ENCODE measurements at regions not wholly inside any gene's neighbourhood (a gene's known extent, or its start where the extent isn't known, plus 50 kb on each side); places are given as distances from the start of the nearest gene placed in this dataset.

DNA sequence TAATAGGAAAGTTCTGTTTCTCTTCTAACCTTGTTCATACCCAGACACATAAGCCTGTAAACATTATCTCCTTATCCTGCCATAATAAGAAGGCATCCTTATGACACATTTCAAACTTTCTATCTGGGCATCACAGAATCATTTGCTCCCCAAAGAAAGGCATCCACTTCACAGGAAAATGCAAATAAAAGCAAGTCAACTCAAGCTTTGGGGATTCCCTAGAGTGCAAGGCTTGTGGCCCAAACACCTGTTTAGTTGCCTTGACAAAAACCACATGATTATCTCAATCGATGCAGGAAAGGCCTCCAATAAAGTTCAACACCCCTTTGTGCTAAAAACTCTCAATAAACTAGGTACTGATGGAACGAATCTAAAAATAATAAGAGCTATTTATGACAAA, 195.7 kb upstream of the GALNT5 start:
- no peaks in the 10 kb centered on the region for H3K79me2 ChIP-seq (ENCODE audit: insufficient read depth, low read length)
- no peaks in the 10 kb centered on the region for H3K9me3 ChIP-seq (ENCODE audit: insufficient read depth, low read length)

DNA sequence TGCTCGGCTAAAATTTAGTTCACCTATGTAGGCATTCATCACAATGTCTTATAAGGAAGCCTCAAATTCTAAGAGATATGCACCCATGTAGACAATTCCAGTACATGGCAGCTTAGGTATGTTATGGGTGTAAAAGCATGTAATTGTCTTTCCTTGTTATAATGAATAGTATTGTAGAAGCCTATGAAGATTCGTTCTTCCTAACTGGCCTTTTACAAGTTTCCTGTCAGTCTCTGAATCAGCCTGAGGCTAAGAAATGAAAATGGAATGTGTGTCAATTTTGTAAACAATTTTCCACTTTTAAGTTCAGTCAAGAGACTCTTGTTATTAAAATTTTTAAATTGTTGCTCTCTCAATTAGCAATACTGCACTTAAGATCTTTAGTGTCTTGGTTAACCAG, 189.9 kb upstream of the GALNT5 start:
- H4K20me1 ChIP-seq (ENCODE audit: low read depth, low read length), result no peaks in the 10 kb centered on the region
- no peak for TF ChIP-seq EZH2phosphoT487 (conservative IDR thresholded peaks at IDR 0.05; ENCODE audit: low read length)
- TF ChIP-seq, protein P1, sequence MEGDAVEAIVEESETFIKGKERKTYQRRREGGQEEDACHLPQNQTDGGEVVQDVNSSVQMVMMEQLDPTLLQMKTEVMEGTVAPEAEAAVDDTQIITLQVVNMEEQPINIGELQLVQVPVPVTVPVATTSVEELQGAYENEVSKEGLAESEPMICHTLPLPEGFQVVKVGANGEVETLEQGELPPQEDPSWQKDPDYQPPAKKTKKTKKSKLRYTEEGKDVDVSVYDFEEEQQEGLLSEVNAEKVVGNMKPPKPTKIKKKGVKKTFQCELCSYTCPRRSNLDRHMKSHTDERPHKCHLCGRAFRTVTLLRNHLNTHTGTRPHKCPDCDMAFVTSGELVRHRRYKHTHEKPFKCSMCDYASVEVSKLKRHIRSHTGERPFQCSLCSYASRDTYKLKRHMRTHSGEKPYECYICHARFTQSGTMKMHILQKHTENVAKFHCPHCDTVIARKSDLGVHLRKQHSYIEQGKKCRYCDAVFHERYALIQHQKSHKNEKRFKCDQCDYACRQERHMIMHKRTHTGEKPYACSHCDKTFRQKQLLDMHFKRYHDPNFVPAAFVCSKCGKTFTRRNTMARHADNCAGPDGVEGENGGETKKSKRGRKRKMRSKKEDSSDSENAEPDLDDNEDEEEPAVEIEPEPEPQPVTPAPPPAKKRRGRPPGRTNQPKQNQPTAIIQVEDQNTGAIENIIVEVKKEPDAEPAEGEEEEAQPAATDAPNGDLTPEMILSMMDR (IDR thresholded peaks at IDR 0.05; ENCODE audit: insufficient read depth, low read length, poor library complexity, severe bottlenecking), result no peak
- no peaks in the 10 kb centered on the region for H3K9me2 ChIP-seq (replicated peaks; ENCODE audit: insufficient read depth, low read length)
- H3K36me3 ChIP-seq (ENCODE audit: low read length), result no peaks in the 10 kb centered on the region
- H3K4me3 ChIP-seq (ENCODE audit: insufficient read depth, low read length, poor library complexity, severe bottlenecking), result no peak overlapping the region
- no peaks in the 10 kb centered on the region for H3K9me3 ChIP-seq (ENCODE audit: insufficient read depth, low read length)
- H3K27me3 ChIP-seq (ENCODE audit: low read length), result no peaks in the 10 kb centered on the region
- H3K27ac ChIP-seq (ENCODE audit: low read depth, low read length), result no peak overlapping the region
- H2AFZ ChIP-seq (ENCODE audit: low read depth, low read length, severe bottlenecking), result no peak overlapping the region
- H3K4me2 ChIP-seq (ENCODE audit: low read depth, low read length, poor library complexity, severe bottlenecking), result no peak overlapping the region
- no peaks in the 10 kb centered on the region for H3K79me2 ChIP-seq (ENCODE audit: insufficient read depth, low read length)
- no peaks in the 10 kb centered on the region for H3F3A ChIP-seq (ENCODE audit: insufficient read depth)
- no peak overlapping the region for H3K9ac ChIP-seq (ENCODE audit: low read length)

More for the DNA sequence above, 195.7 kb upstream of the GALNT5 start:
- no peak for TF ChIP-seq EZH2phosphoT487 (conservative IDR thresholded peaks at IDR 0.05; ENCODE audit: low read length)
- TF ChIP-seq, protein P1 (IDR thresholded peaks at IDR 0.05; ENCODE audit: insufficient read depth, low read length, poor library complexity, severe bottlenecking), result no peak
- H3K9me2 ChIP-seq (replicated peaks; ENCODE audit: insufficient read depth, low read length), result no peaks in the 10 kb centered on the region
- H3K9ac ChIP-seq (ENCODE audit: low read length), result no peak overlapping the region
- H3K4me3 ChIP-seq (ENCODE audit: insufficient read depth, low read length, poor library complexity, severe bottlenecking), result no peak overlapping the region
- H3K4me2 ChIP-seq (ENCODE audit: low read depth, low read length, poor library complexity, severe bottlenecking), result no peak overlapping the region
- H3K27ac ChIP-seq (ENCODE audit: low read depth, low read length), result no peak overlapping the region
- H3F3A ChIP-seq (ENCODE audit: insufficient read depth), result no peaks in the 10 kb centered on the region
- no peaks in the 10 kb centered on the region for H4K20me1 ChIP-seq (ENCODE audit: low read depth, low read length)
- no peaks in the 10 kb centered on the region for H3K27me3 ChIP-seq (ENCODE audit: low read length)
- H2AFZ ChIP-seq (ENCODE audit: low read depth, low read length, severe bottlenecking), result no peak overlapping the region
- H3K36me3 ChIP-seq (ENCODE audit: low read length), result no peaks in the 10 kb centered on the region

DNA sequence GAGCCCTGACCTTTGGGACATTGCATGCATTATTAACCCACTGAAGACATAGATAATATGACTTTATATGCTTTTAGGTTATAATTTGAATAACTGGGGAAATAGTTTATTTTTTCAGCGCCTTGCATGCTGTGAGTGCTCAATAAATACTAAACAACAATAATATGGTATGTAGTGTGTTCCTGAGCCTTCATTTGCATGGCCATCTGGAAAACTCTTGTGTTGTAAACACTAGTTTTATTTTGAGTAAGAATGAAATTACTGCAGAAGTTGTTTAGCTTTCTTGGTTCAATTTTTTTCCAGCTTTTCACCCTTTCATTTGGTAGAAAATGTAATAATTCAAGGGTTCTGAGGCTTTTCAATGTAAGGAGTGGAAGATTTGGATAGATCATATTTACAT, 189.3 kb upstream of the GALNT5 start:
- Histone ChIP-seq H3K27me3 (ENCODE audit: low read length) (no peaks in the 10 kb centered on the region), H2AFZ (ENCODE audit: low read depth, low read length, severe bottlenecking) (no peak overlapping the region), H3K79me2 (ENCODE audit: insufficient read depth, low read length) (no peaks in the 10 kb centered on the region), H3K9ac (ENCODE audit: low read length) (no peak overlapping the region), H3K9me3 (ENCODE audit: insufficient read depth, low read length) (no peaks in the 10 kb centered on the region), H3K27ac (ENCODE audit: low read depth, low read length) (no peak overlapping the region), H3F3A (ENCODE audit: insufficient read depth) (no peaks in the 10 kb centered on the region), H3K36me3 (ENCODE audit: low read length) (no peaks in the 10 kb centered on the region), H3K4me3 (ENCODE audit: insufficient read depth, low read length, poor library complexity, severe bottlenecking) (no peak overlapping the region), H3K4me2 (ENCODE audit: low read depth, low read length, poor library complexity, severe bottlenecking) (no peak overlapping the region), H3K9me2 (replicated peaks; ENCODE audit: insufficient read depth, low read length) (no peaks in the 10 kb centered on the region), H4K20me1 (ENCODE audit: low read depth, low read length) (no peaks in the 10 kb centered on the region)
- TF ChIP-seq EZH2phosphoT487 (conservative IDR thresholded peaks at IDR 0.05; ENCODE audit: low read length), result no peak
- TF ChIP-seq, protein P1 (IDR thresholded peaks at IDR 0.05; ENCODE audit: insufficient read depth, low read length, poor library complexity, severe bottlenecking), result no peak

All from SU-DHL-6 (cell line).